ENCODE measurements at regions not wholly inside any gene's neighbourhood (a gene's known extent, or its start where the extent isn't known, plus 50 kb on each side); places are given as distances from the start of the nearest gene placed in this dataset.

- TF ChIP-seq CTCF (IDR thresholded peaks at IDR 0.05): no peak
- no peak for TF ChIP-seq ZFX (IDR thresholded peaks at IDR 0.05; ENCODE audit: borderline replicate concordance)
Measured at GRCh38 chr5:2249442-2249841, 366.7 kb upstream of the IRX4 start.
